GM18498 (cell line): ENCODE measurements at regions not wholly inside any gene's neighbourhood (a gene's known extent, or its start where the extent isn't known, plus 50 kb on each side); places are given as distances from the start of the nearest gene placed in this dataset.

ENCODE experiments used
- ATAC-seq: cut with Tn5 transposase; IDR thresholded peaks from one replicate; pipeline ENCODE4 v1.9.1; 2021; ENCODE audit warnings: mild to moderate bottlenecking, moderate library complexity; ENCODE audit not compliant: unreplicated experiment

DNA sequence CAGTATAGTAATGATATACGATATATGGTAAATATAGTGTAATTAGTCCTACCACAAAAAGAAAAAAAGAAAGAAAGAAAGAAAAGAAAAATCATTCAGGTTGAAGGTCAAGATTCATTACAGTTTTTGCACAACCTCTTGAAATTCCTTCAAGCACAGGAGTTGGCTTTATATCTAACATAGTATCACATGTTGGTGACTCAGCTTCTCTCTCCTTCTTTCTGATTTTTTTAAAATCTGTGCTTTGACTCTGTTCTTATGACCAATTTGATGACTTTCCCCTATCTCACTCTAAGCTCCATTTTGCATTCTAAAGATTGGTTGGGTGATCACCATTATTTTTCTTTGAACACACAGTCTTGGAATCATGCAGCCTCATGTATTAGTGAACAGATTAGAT lies 148.2 kb upstream of the COL11A1 start:
- ATAC-seq, result no peak

DNA sequence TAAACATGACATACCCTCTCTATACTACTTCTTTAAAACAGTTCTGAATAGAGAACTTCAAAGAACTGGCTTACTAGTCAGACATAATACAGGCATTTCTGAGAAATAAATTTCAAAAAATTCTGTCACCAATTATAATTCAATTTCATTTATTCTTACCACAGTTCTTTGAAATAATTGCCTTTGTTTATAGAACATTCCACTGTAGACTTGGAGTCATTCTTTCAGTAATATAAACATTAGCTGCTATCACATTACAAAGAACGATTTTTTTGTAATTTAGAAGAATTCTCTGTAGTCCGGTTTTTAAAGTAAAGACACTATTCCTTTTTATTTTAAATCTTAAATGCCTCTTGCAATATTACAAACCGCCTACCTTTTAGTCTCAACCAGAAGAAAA lies 146.4 kb upstream of the COL11A1 start:
- no peak for ATAC-seq

DNA sequence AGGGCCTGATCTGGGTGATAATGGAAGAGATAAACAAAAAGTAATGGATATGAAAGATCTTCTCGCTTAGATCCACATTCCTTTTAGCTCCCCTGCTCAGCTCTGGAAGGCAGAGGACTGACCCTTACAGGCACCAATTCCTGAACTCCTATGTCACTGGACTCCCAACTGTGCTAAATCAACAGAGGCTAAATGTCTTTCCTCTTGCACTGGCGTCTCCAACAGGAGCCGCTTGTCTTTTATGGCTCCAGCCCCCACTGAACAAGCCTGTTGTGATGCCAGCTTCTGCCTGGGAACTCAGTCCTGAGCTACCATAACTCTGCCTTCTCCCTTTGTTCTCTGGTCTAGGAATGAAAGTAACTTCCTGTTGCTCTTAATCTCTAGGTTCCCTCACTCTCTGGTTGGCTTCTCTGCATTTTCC lies 142.1 kb upstream of the COL11A1 start:
- no peak for ATAC-seq

GRCh38 chr1:103248417-103249102 lies 140.2 kb upstream of the COL11A1 start:
- no peak for ATAC-seq

DNA sequence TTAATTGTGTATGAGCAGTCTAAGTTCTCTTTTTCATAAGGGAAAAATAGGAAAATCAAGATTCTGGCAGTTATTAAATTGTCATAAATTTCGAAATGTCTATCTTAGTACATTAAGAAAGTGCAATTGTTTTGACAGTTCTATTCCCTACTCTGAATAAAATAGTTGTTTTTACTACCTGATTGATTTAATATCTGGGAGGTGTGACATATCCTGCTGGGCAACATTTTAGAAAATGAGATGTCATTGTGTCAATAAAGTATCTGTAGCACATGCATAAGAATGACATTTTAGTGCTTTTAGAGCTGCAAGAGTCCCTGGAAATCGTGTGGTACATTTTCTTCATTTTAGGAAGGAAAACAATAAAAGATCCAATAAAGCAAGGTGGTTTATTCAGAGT lies 139.2 kb upstream of the COL11A1 start:
- no peak for ATAC-seq

- ATAC-seq, result no peak
These were observed 135.2 kb upstream of the COL11A1 start for GRCh38 chr1:103243481-103243880.

DNA sequence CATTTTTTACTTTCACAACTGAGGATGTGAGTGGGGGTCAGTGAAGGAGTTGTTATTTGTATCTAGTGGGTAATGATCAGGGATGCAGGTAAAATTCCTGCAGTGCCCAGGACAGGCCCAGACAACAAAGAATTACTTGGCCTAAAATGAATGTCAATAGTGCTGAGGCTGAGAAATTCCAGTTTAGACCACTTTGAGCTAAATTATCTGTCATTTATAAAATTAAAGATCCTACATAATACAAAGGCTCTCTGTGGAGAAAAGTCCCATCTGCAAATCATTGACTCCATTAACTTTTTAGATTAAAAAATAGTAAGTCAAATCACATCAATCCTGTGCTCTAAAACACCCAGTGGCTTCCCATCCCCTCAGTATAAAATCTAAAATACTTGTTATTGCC lies 130.7 kb upstream of the COL11A1 start:
- no peak for ATAC-seq

GRCh38 chr1:103230061-103230460 lies 121.7 kb upstream of the COL11A1 start:
- ATAC-seq, result no peak

GRCh38 chr1:103220631-103221041 lies 112.3 kb upstream of the COL11A1 start:
- ATAC-seq, result no peak

- no peak for ATAC-seq
These were observed 110.5 kb upstream of the COL11A1 start for GRCh38 chr1:103218821-103219220.

GRCh38 chr1:103218369-103218768 lies 110.0 kb upstream of the COL11A1 start:
- ATAC-seq, result no peak

- ATAC-seq, result no peak
These were observed 102.8 kb upstream of the COL11A1 start for GRCh38 chr1:103211073-103211472.

GRCh38 chr1:103208844-103209243 lies 100.5 kb upstream of the COL11A1 start:
- no peak for ATAC-seq

- no peak for ATAC-seq
These were observed 90.7 kb upstream of the COL11A1 start for GRCh38 chr1:103199001-103199400.

GRCh38 chr1:103198076-103198475 lies 89.8 kb upstream of the COL11A1 start:
- ATAC-seq, result no peak

DNA sequence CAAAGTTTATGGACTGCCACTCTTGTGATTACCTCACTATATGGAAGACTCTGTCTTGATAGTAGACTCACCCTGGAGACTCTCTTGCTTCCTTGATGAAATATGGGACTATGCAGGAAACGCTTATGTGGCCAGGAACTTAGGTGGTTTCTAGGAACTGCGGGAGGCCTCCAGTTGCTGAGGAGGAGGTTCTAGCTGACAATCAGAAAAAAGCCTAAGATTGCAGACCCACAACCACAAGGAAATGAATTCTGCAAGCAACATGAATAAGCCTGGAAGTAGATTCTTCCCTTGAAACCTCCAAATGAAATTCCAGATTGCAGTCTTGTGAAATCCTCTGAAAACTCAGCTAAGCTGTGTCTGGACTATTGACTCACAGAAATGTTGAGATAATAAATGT lies 88.9 kb upstream of the COL11A1 start:
- ATAC-seq, result no peak

DNA sequence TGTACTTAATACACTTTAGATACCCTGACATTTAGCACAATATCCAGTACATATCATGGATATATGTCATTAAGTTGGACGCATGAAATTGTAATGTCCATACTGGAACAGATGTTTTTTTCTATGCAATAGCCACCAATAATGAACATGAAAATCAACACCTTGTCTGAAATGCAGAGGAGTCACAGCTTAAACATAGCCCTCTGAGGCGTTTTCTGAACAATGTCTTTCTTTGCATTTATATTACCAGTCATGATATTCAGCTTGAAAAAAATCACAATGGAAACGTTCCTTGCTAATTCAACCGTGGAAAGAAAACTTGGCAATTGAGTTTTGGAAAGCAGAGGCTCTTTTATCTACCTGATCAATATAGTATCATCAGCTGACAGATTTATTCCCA lies 86.7 kb upstream of the COL11A1 start:
- no peak for ATAC-seq

DNA sequence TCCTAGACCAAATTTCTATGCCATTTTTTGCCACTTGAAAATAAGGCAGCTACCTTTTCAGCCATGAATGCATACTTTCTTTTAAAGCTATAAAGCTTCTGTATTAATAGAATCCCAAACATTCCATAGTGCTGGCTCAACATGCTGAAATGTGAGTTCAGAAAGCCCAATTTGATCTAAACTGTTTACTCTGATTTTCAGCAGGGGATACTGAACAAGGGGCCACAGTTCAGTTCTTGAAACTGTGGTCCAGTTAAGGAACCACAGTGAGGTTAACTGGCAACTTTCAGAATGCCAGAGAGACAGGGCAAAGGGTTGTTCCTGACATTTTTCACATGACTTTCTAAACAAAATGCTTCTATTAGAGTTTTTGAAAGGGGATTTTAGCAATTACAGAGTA lies 85.7 kb upstream of the COL11A1 start:
- no peak for ATAC-seq

DNA sequence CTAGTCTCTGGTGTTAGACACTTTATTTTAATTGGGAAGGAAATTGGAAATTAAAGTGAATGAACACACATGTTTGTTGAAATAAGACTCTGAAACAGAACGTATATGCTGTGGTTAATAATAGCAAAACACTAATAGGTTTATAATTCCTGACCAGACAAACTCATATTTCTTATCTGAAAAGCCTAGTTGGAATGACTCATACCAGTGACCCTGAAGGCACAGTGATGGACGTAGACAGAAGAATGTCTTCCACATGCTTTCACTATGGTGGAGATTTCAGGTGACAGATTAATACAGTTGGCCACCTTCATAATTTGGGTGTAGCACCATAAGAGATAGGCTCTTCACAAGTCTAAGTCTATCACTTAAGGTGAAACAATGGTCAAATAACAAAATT lies 83.0 kb upstream of the COL11A1 start:
- no peak for ATAC-seq

GRCh38 chr1:103190766-103191165 lies 82.4 kb upstream of the COL11A1 start:
- ATAC-seq, result no peak

GRCh38 chr1:103187673-103188072 lies 79.4 kb upstream of the COL11A1 start:
- ATAC-seq, result no peak

DNA sequence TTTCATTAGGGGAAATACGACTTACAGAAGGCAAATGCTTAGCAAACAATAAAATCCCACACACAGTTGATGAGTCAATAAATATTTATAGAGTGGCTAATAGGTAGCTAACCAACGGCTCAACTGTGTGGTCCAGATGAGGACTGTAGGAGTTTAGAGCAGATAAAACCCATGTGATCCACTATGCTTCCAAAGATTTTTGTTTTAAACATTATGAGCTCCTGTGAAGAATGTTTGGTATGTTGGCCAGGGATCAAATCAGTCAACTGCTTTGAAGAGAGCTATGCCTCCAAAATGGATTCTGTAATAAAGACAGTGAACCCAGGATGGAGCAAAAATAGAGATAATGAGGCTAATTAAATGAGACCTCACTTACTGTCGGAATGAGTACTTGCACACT lies 72.3 kb upstream of the COL11A1 start:
- no peak for ATAC-seq

GRCh38 chr1:103177108-103177775 lies 68.9 kb upstream of the COL11A1 start:
- no peak for ATAC-seq
